ENCODE measurements at regions not wholly inside any gene's neighbourhood (a gene's known extent, or its start where the extent isn't known, plus 50 kb on each side); places are given as distances from the start of the nearest gene placed in this dataset.

- no peaks in the 10 kb centered on the region for H4K20me1 ChIP-seq (replicated peaks; ENCODE audit: control insufficient read depth, extremely low read depth, insufficient read depth, low read length)
- H3K4me3 ChIP-seq (replicated peaks in 1 of 3; ENCODE audit: insufficient read depth in 1 of 3, low read depth in 1 of 3, low read length in 3 of 3), result no peak overlapping the region
- H3K27ac ChIP-seq (ENCODE audit: insufficient read depth, low read depth, low read length), result no peak overlapping the region
- no peak overlapping the region for H3K4me2 ChIP-seq (ENCODE audit: insufficient read depth, low read length)
- no peak overlapping the region for H2AFZ ChIP-seq (ENCODE audit: low read depth, low read length)
- no peak for TF ChIP-seq MYC (IDR thresholded peaks at IDR 0.05; ENCODE audit: low read depth, low read length)
- TF ChIP-seq POLR2AphosphoS5 (IDR thresholded peaks at IDR 0.05; ENCODE audit: insufficient read depth, low read depth, low read length), result peak; percentile 27
- dilution Hi-C loops (cut with MboI; ENCODE audit: extremely low pct_ligation_motif_present, low sequenced_read_pairs), result no loop called here
- no peak overlapping the region for H3K9ac ChIP-seq (replicated peaks; ENCODE audit: extremely low read depth, insufficient read depth, low read length)
- CTCF ChIA-PET, result interaction anchor here (0.6 to 1.0 kb wide), 2 partner anchors 477 to 497 kb away, joined by 3 read pairs; no protein-coding TSS in a partner anchor
- BruUV-seq (replicated peaks), result no TSS peak
- H3K79me2 ChIP-seq (ENCODE audit: control insufficient read depth, insufficient read depth, low read length), result no peaks in the 10 kb centered on the region
- intact Hi-C loops (cut with micrococcal nuclease), result no loop called here
- POLR2A ChIA-PET, result interaction anchor here (0.6 kb wide), 1 partner anchor 569 kb away, joined by 5 read pairs; no protein-coding TSS in a partner anchor
- FAIRE-seq, result peak; percentile 18
- H3K27me3 ChIP-seq (ENCODE audit: control insufficient read depth in 2 of 2, insufficient read depth in 2 of 2, low read length in 2 of 2), result no peaks in the 10 kb centered on the region
- no peaks in the 10 kb centered on the region for H3K36me3 ChIP-seq (ENCODE audit: control insufficient read depth in 2 of 2, extremely low read depth in 1 of 2, insufficient read depth in 2 of 2, low read length in 2 of 2)
- peak; percentile 82 for DNase-seq (ENCODE audit: low read depth, low spot score)
- no peaks in the 10 kb centered on the region for H3K9me3 ChIP-seq (replicated peaks; ENCODE audit: control insufficient read depth, insufficient read depth, low read length)
- no peaks in the 10 kb centered on the region for H3K9me1 ChIP-seq (replicated peaks; ENCODE audit: control insufficient read depth, extremely low read depth, insufficient read depth, low read length)
- peaks cover 11% of the 10 kb centered on the region for H3K4me1 ChIP-seq (ENCODE audit: control insufficient read depth, extremely low read depth, insufficient read depth, low read length)
These were observed 475.2 kb upstream of the MARCKS start for GRCh38 chr6:113381959-113382358.

GRCh38 chr6:113383701-113384100, 473.4 kb upstream of the MARCKS start:
- CTCF ChIA-PET, result no interaction called here
- no peak overlapping the region for H3K4me3 ChIP-seq (replicated peaks in 1 of 3; ENCODE audit: insufficient read depth in 1 of 3, low read depth in 1 of 3, low read length in 3 of 3)
- no peak overlapping the region for H3K4me2 ChIP-seq (ENCODE audit: insufficient read depth, low read length)
- H3K9ac ChIP-seq (replicated peaks; ENCODE audit: extremely low read depth, insufficient read depth, low read length), result no peak overlapping the region
- H3K4me1 ChIP-seq (ENCODE audit: control insufficient read depth, extremely low read depth, insufficient read depth, low read length), result peaks cover 10% of the 10 kb centered on the region
- no peaks in the 10 kb centered on the region for H3K9me1 ChIP-seq (replicated peaks; ENCODE audit: control insufficient read depth, extremely low read depth, insufficient read depth, low read length)
- no peaks in the 10 kb centered on the region for H3K27me3 ChIP-seq (ENCODE audit: control insufficient read depth in 2 of 2, insufficient read depth in 2 of 2, low read length in 2 of 2)
- H3K27ac ChIP-seq (ENCODE audit: insufficient read depth, low read depth, low read length), result no peak overlapping the region
- DNase-seq (ENCODE audit: low read depth, low spot score) (no peak), FAIRE-seq (no peak)
- dilution Hi-C loops (cut with MboI; ENCODE audit: extremely low pct_ligation_motif_present, low sequenced_read_pairs), result no loop called here
- no peak overlapping the region for H2AFZ ChIP-seq (ENCODE audit: low read depth, low read length)
- H3K79me2 ChIP-seq (ENCODE audit: control insufficient read depth, insufficient read depth, low read length), result no peaks in the 10 kb centered on the region
- no peaks in the 10 kb centered on the region for H4K20me1 ChIP-seq (replicated peaks; ENCODE audit: control insufficient read depth, extremely low read depth, insufficient read depth, low read length)
- H3K9me3 ChIP-seq (replicated peaks; ENCODE audit: control insufficient read depth, insufficient read depth, low read length), result no peaks in the 10 kb centered on the region
- POLR2A ChIA-PET, result no interaction called here
- no TSS peak for BruUV-seq (replicated peaks)
- intact Hi-C loops (cut with micrococcal nuclease), result no loop called here
- H3K36me3 ChIP-seq (ENCODE audit: control insufficient read depth in 2 of 2, extremely low read depth in 1 of 2, insufficient read depth in 2 of 2, low read length in 2 of 2), result no peaks in the 10 kb centered on the region
- TF ChIP-seq MAX (IDR thresholded peaks at IDR 0.05; ENCODE audit: insufficient read depth, insufficient read length) (no peak), JUN (IDR thresholded peaks at IDR 0.05; ENCODE audit: borderline replicate concordance, insufficient read depth, insufficient read length, low read depth) (no peak), POLR2A (IDR thresholded peaks at IDR 0.05; ENCODE audit: low read depth, low read length) (no peak), CTCF (IDR thresholded peaks at IDR 0.05; ENCODE audit: extremely low read depth in 1 of 2, insufficient read depth in 1 of 2, low read depth in 1 of 2, low read length in 2 of 2) (no peak), MYC (IDR thresholded peaks at IDR 0.05; ENCODE audit: low read depth, low read length) (no peak), GATA2 (IDR thresholded peaks at IDR 0.05; ENCODE audit: insufficient read depth, insufficient read length, low read depth, low read length) (no peak), POLR2AphosphoS5 (IDR thresholded peaks at IDR 0.05; ENCODE audit: insufficient read depth, low read depth, low read length) (no peak), FOS (IDR thresholded peaks at IDR 0.05; ENCODE audit: borderline replicate concordance, insufficient read depth, low read length) (no peak), EZH2 (IDR thresholded peaks at IDR 0.05; ENCODE audit: borderline replicate concordance, low read depth, low read length, severe bottlenecking) (no peak)

All from endothelial cell of umbilical vein (primary cell).